Transverse colon (tissue), 4 donors: ENCODE measurements at regions not wholly inside any gene's neighbourhood (a gene's known extent, or its start where the extent isn't known, plus 50 kb on each side); places are given as distances from the start of the nearest gene placed in this dataset.

Source experiments
- CTCF ChIP-seq, 5 experiments: fragments of 200-600 bp in 3 of 5; fragments of 450-650 bp in 2 of 5; sonication (generic) in 3 of 5; IDR thresholded peaks; 1 replicate in 2 of 5; 2 replicates in 3 of 5; pipeline ENCODE4 v1.5.1; 2016 to 2017; ENCODE audit warnings: antibody characterized with exemption in 5 of 5, inconsistent platforms in 3 of 5, mild to moderate bottlenecking in 2 of 5, moderate library complexity in 1 of 5
- EP300 ChIP-seq: sonication (generic); formaldehyde crosslinking; IDR thresholded peaks from one replicate; pipeline ENCODE4 v1.6.1; 2017; ENCODE audit warnings: antibody characterized with exemption, low read depth
- POLR2A ChIP-seq: fragments of 450-650 bp; IDR thresholded peaks from one replicate; pipeline ENCODE4 v1.6.1; 2016; ENCODE audit warnings: antibody characterized with exemption, mild to moderate bottlenecking, moderate library complexity
- POLR2AphosphoS5 ChIP-seq, 3 donors: sonication (generic); formaldehyde crosslinking; IDR thresholded peaks; one replicate each; pipeline ENCODE4 v1.6.1; 2016; ENCODE audit warnings: antibody characterized with exemption in 3 of 3

GRCh38 chr16:72468582-72468981, 296.6 kb upstream of the PMFBP1 start:
- no peak for TF ChIP-seq POLR2A
- no peak for TF ChIP-seq CTCF (IDR thresholded peaks at IDR 0.05)
- TF ChIP-seq POLR2AphosphoS5 (IDR thresholded peaks at IDR 0.05), result no peak
- no peak for TF ChIP-seq EP300
